Aorta (tissue), 5 donors: ENCODE measurements at regions not wholly inside any gene's neighbourhood (a gene's known extent, or its start where the extent isn't known, plus 50 kb on each side); places are given as distances from the start of the nearest gene placed in this dataset.

ENCODE experiments used
- ATAC-seq: fragments of 200-7000 bp; cut with Tn5 transposase; one replicate; pipeline ENCODE4 v1.9.1; 2022; ENCODE audit warnings: moderate library complexity; ENCODE audit not compliant: low FRiP score
- DNase-seq, 2 donors: peaks; one replicate each; pipeline ENCODE4 v3.0.0-alpha.2; 2020
- H3K27ac ChIP-seq, 2 donors: one replicate each; pipeline ENCODE4 v1.5.1; 2013; ENCODE audit warnings: low read length in 2 of 2, mild to moderate bottlenecking in 2 of 2, moderate library complexity in 2 of 2, control low read depth in 1 of 2, inconsistent platforms in 1 of 2, low read depth in 1 of 2
- H3K27me3 ChIP-seq, 2 donors: one replicate each; pipeline ENCODE4 v1.6.1; 2013; ENCODE audit warnings: control low read depth in 1 of 2, low read length in 1 of 2, mild to moderate bottlenecking in 1 of 2, moderate library complexity in 1 of 2; ENCODE audit not compliant: insufficient read depth in 2 of 2, control insufficient read depth in 1 of 2
- H3K36me3 ChIP-seq, 2 donors: one replicate each; pipeline ENCODE4 v1.6.1; 2013; ENCODE audit warnings: control low read depth in 1 of 2, low read length in 1 of 2, mild to moderate bottlenecking in 1 of 2; ENCODE audit not compliant: insufficient read depth in 2 of 2, control insufficient read depth in 1 of 2
- H3K4me1 ChIP-seq, 2 donors: one replicate each; pipeline ENCODE4 v1.6.1; 2013; ENCODE audit warnings: low read length in 2 of 2, control low read depth in 1 of 2, mild to moderate bottlenecking in 1 of 2, moderate library complexity in 1 of 2; ENCODE audit not compliant: insufficient read depth in 2 of 2, control insufficient read depth in 1 of 2
- H3K4me3 ChIP-seq, 2 donors: one replicate each; pipeline ENCODE4 v1.5.1; 2013; ENCODE audit warnings: low read length in 2 of 2, control low read depth in 1 of 2, mild to moderate bottlenecking in 1 of 2
- H3K9me3 ChIP-seq: one replicate; pipeline ENCODE4 v1.6.1; 2013; ENCODE audit warnings: mild to moderate bottlenecking, low read length; ENCODE audit not compliant: control insufficient read depth
- WGBS, 2 donors: extraction: QIAGEN DNeasy Blood & Tissue Kit; methylation state at CpG; one replicate each; pipeline ENCODE4 v1.1.7; 2013; 5-methylcytosine and 5-hydroxymethylcytosine counted together
- intact Hi-C, 2 donors: fragments of 100-400 bp; cut with DNase I; formaldehyde crosslinking; loops; one replicate each; pipeline versions ENCODE4 v1.14.2 to v1.15.0; 2022
- donor health status: healthy with polysubstance abuse.
- donor health status: Bipolar disorder and iron deficiency.
- donor health status: DM: no; HTN: no; CAD: no.
- donor health status: DM: no; HTN: no; CAD: no.
- donor health status: DM: yes; HTN: yes; CAD: no.

- no peaks in the 10 kb centered on the region for H3K27me3 ChIP-seq
- H3K4me1 ChIP-seq: no peaks in the 10 kb centered on the region
- no peaks in the 10 kb centered on the region for H3K36me3 ChIP-seq
- no peak for DNase-seq
- no peak overlapping the region for H3K27ac ChIP-seq
- 66% methylated on average over 2 of the region's 2 CpGs; no CpG with 5 or more reads in 1 of the 2 donors for WGBS, 2 donors
- ATAC-seq: no peak
- H3K4me3 ChIP-seq: no peak overlapping the region
- intact Hi-C loops: no loop called here
- no peaks in the 10 kb centered on the region for H3K9me3 ChIP-seq
Measured at GRCh38 chrY:15162211-15162610, 637.9 kb downstream of the NLGN4Y start.

GRCh38 chrY:15179890-15180289 is 655.6 kb downstream of the NLGN4Y start:
- WGBS, 2 donors: 58% methylated on average over 2 of the region's 2 CpGs; no CpG with 5 or more reads in 1 of the 2 donors
- Histone ChIP-seq H3K4me1 (no peaks in the 10 kb centered on the region), H3K9me3 (no peaks in the 10 kb centered on the region), H3K36me3 (no peaks in the 10 kb centered on the region), H3K27me3 (no peaks in the 10 kb centered on the region), H3K4me3 (no peak overlapping the region), H3K27ac (no peak overlapping the region)
- no peak for DNase-seq
- ATAC-seq: no peak
- intact Hi-C loops: no loop called here

- Histone ChIP-seq H3K27ac (no peak overlapping the region), H3K36me3 (no peaks in the 10 kb centered on the region), H3K4me3 (no peak overlapping the region), H3K9me3 (no peaks in the 10 kb centered on the region), H3K27me3 (no peaks in the 10 kb centered on the region), H3K4me1 (no peaks in the 10 kb centered on the region)
- 47% methylated on average over 2 of the region's 2 CpGs; no CpG with 5 or more reads in 1 of the 2 donors for WGBS, 2 donors
- DNase-seq (no peak), ATAC-seq (no peak)
- intact Hi-C loops: no loop called here
Measured at GRCh38 chrY:15229056-15229455, 704.7 kb downstream of the NLGN4Y start.

GRCh38 chrY:15239596-15240132 is 715.3 kb downstream of the NLGN4Y start:
- intact Hi-C loops: no loop called here
- DNase-seq (no peak), ATAC-seq (no peak)
- no peaks in the 10 kb centered on the region for H3K36me3 ChIP-seq
- H3K9me3 ChIP-seq: no peaks in the 10 kb centered on the region
- no peak overlapping the region for H3K27ac ChIP-seq
- 85% methylated on average over 1 of the region's 1 CpG; no CpG with 5 or more reads in 1 of the 2 donors for WGBS, 2 donors
- H3K4me3 ChIP-seq: no peak overlapping the region
- no peaks in the 10 kb centered on the region for H3K27me3 ChIP-seq
- no peaks in the 10 kb centered on the region for H3K4me1 ChIP-seq

- Histone ChIP-seq H3K9me3 (no peaks in the 10 kb centered on the region), H3K27ac (no peak overlapping the region), H3K4me1 (no peaks in the 10 kb centered on the region), H3K36me3 (no peaks in the 10 kb centered on the region), H3K27me3 (no peaks in the 10 kb centered on the region), H3K4me3 (no peak overlapping the region)
- 65% methylated on average over 3 of the region's 3 CpGs; no CpG with 5 or more reads in 1 of the 2 donors for WGBS, 2 donors
- DNase-seq (no peak), ATAC-seq (no peak)
- intact Hi-C loops: no loop called here
Measured at GRCh38 chrY:15259286-15259685, 735.0 kb downstream of the NLGN4Y start.

- DNase-seq: no peak
- no peak for ATAC-seq
- intact Hi-C loops: no loop called here
- Histone ChIP-seq H3K27ac (no peak overlapping the region), H3K4me1 (no peaks in the 10 kb centered on the region), H3K36me3 (no peaks in the 10 kb centered on the region), H3K4me3 (no peak overlapping the region), H3K9me3 (no peaks in the 10 kb centered on the region), H3K27me3 (no peaks in the 10 kb centered on the region)
- 88% methylated on average over 1 of the region's 1 CpG; no CpG with 5 or more reads in 1 of the 2 donors for WGBS, 2 donors
Measured at GRCh38 chrY:15286572-15286971, 762.2 kb downstream of the NLGN4Y start.

- DNase-seq (no peak), ATAC-seq (no peak)
- intact Hi-C loops: no loop called here
- Histone ChIP-seq H3K27ac (no peak overlapping the region), H3K4me3 (no peak overlapping the region), H3K27me3 (no peaks in the 10 kb centered on the region), H3K9me3 (no peaks in the 10 kb centered on the region), H3K36me3 (no peaks in the 10 kb centered on the region), H3K4me1 (no peaks in the 10 kb centered on the region)
- 44% methylated on average over 2 of the region's 2 CpGs; no CpG with 5 or more reads in 1 of the 2 donors for WGBS, 2 donors
Measured at GRCh38 chrY:15289821-15290220, 765.5 kb downstream of the NLGN4Y start.

GRCh38 chrY:15292881-15293280 is 768.6 kb downstream of the NLGN4Y start:
- WGBS, 2 donors: 54% methylated on average over 8 of the region's 8 CpGs; no CpG with 5 or more reads in 1 of the 2 donors
- ATAC-seq (no peak), DNase-seq (no peak)
- Histone ChIP-seq H3K9me3 (no peaks in the 10 kb centered on the region), H3K27me3 (no peaks in the 10 kb centered on the region), H3K27ac (no peak overlapping the region), H3K4me3 (no peak overlapping the region), H3K4me1 (no peaks in the 10 kb centered on the region), H3K36me3 (no peaks in the 10 kb centered on the region)
- intact Hi-C loops: no loop called here

- H3K9me3 ChIP-seq: no peaks in the 10 kb centered on the region
Measured at GRCh38 chrY:15301879-15302278, 777.5 kb downstream of the NLGN4Y start.

More at GRCh38 chrY:15301879-15302278, 777.5 kb downstream of the NLGN4Y start:
- no peak overlapping the region for H3K27ac ChIP-seq
- WGBS, 2 donors: 66% methylated on average over 3 of the region's 3 CpGs; no CpG with 5 or more reads in 1 of the 2 donors
- no peaks in the 10 kb centered on the region for H3K4me1 ChIP-seq
- no peaks in the 10 kb centered on the region for H3K27me3 ChIP-seq
- intact Hi-C loops: no loop called here
- H3K4me3 ChIP-seq: no peak overlapping the region
- DNase-seq: no peak
- no peaks in the 10 kb centered on the region for H3K36me3 ChIP-seq
- ATAC-seq: no peak
